ENCODE measurements at regions not wholly inside any gene's neighbourhood (a gene's known extent, or its start where the extent isn't known, plus 50 kb on each side); places are given as distances from the start of the nearest gene placed in this dataset.

- no peak for DNase-seq (ENCODE audit: extremely low read depth, low read depth)
- TF ChIP-seq CTCF (IDR thresholded peaks at IDR 0.05; ENCODE audit: low read depth, low read length, missing control alignments): no peak
- no peak overlapping the region for H3K4me3 ChIP-seq (replicated peaks; ENCODE audit: low read depth, low read length)
Measured at GRCh38 chr10:123550675-123551096, 115.5 kb upstream of the GPR26 start.

- no peak for DNase-seq (ENCODE audit: extremely low read depth, low read depth)
- TF ChIP-seq CTCF (IDR thresholded peaks at IDR 0.05; ENCODE audit: low read depth, low read length, missing control alignments): no peak
- H3K4me3 ChIP-seq (replicated peaks; ENCODE audit: low read depth, low read length): no peak overlapping the region
Measured at GRCh38 chr10:123551259-123551658, 114.9 kb upstream of the GPR26 start.

GRCh38 chr10:123552760-123553554, 113.2 kb upstream of the GPR26 start:
- TF ChIP-seq CTCF (IDR thresholded peaks at IDR 0.05; ENCODE audit: low read depth, low read length, missing control alignments): no peak
- DNase-seq (ENCODE audit: extremely low read depth, low read depth): no peak
- H3K4me3 ChIP-seq (replicated peaks; ENCODE audit: low read depth, low read length): no peak overlapping the region

DNA sequence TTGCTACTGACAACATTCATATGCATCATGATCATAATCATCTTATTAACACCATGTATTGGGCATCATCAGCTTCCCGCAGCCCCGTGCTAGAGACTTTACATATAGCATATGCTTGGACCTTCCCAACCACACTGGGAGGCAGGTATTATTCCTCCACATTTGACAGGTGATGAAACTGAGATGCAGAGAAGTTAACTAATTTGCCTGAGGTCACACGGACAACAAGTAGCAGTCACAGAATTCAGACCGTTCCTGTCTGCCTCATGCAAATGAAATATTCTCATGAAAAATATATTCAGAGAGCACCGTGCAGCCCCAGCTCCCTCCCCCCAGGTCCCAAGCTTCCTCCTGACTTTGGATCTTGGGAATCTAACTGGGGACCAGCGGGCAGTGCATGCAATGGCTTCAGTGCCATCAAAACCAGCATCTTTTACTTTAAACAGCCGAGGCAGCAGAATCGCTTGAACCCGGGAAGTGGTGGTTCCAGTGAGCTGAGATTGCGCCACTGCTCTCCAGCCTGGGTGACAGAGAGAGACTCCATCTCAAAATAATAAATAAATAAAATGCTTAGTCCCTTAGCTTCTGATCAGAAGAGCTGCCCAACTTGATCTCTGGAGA, 112.2 kb upstream of the GPR26 start:
- no peak for TF ChIP-seq CTCF (IDR thresholded peaks at IDR 0.05; ENCODE audit: low read depth, low read length, missing control alignments)
- H3K4me3 ChIP-seq (replicated peaks; ENCODE audit: low read depth, low read length): no peak overlapping the region
- DNase-seq (ENCODE audit: extremely low read depth, low read depth): no peak

DNA sequence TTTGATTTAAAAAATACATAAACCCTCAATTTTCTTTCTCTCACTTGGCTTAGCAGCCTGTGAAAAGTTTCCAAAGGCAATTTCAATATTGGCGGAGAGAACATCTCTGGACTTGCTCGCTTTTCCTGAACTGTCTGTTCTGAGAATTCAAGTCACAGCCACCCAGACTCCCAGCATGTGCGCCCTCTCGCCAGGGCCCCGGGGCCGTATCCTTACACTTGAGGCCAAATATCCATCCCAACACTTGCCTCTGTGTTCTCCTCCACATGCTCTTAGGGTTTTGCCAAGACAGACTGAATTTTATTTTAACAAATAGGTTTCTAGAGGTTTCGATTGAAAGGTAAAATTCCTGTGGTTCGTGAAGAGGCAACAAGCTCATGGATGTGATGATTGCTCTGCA, 111.5 kb upstream of the GPR26 start:
- TF ChIP-seq CTCF (IDR thresholded peaks at IDR 0.05; ENCODE audit: low read depth, low read length, missing control alignments): no peak
- DNase-seq (ENCODE audit: extremely low read depth, low read depth): no peak

DNA sequence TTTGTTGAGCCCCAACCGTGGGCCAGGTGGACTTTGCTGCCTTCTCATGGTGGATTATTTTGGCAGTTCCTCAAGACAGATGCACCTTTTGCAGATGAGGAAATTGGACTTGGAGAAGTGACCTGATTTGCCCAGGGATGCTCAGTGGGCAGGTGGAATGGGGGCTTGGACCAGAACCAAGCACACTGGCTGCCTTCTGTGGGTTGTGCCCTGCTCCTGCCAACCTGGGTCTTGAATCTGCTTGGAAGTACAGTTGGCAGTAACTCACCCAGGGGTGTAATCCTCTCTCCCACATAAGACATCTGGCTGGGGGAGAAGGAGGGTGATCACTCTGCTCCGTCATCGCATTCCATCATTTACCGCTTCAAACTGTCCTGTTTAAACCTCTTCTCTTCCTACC, 110.5 kb upstream of the GPR26 start:
- no peak for TF ChIP-seq CTCF (IDR thresholded peaks at IDR 0.05; ENCODE audit: low read depth, low read length, missing control alignments)
- no peak overlapping the region for H3K4me3 ChIP-seq (replicated peaks; ENCODE audit: low read depth, low read length)
- DNase-seq (ENCODE audit: extremely low read depth, low read depth): no peak

More for the DNA sequence above, 111.5 kb upstream of the GPR26 start:
- no peak overlapping the region for H3K4me3 ChIP-seq (replicated peaks; ENCODE audit: low read depth, low read length)

All from HFF-Myc (cell line).